HL-60 (cell line): ENCODE measurements at regions not wholly inside any gene's neighbourhood (a gene's known extent, or its start where the extent isn't known, plus 50 kb on each side); places are given as distances from the start of the nearest gene placed in this dataset.
"Not testable (repeated sequence)": the region's sequence is repeated elsewhere in the genome, so short reads cannot be mapped to it uniquely, and the experiment has no call there.

Experiments used
- DNase-seq, 2 experiments: peaks; one replicate each; pipeline ENCODE4 v3.0.0-alpha.2; 2010 to 2020; ENCODE audit warnings: low read depth in 1 of 2, low spot score in 1 of 2
- H3K27ac ChIP-seq: fragments of 250-450 bp; sonication (Bioruptor Pico); replicated peaks from 2 replicates; pipeline ENCODE4 v1.5.1; 2020; ENCODE audit warnings: mild to moderate bottlenecking, moderate library complexity
- H3K27me3 ChIP-seq: fragments of 250-450 bp; sonication (Bioruptor Pico); 2 replicates; pipeline ENCODE4 v1.5.1; 2021; ENCODE audit warnings: mild to moderate bottlenecking, moderate library complexity; ENCODE audit not compliant: insufficient read depth, poor library complexity, severe bottlenecking
- H3K4me3 ChIP-seq: replicated peaks from 2 replicates; pipeline ENCODE4 v1.5.1; 2011; ENCODE audit warnings: mild to moderate bottlenecking, control low read depth, low read length; ENCODE audit not compliant: insufficient read depth
- GABPA ChIP-seq: IDR thresholded peaks from 2 replicates; pipeline ENCODE4 v1.6.1; 2012; ENCODE audit warnings: low read depth
- POLR2AphosphoS5 ChIP-seq: IDR thresholded peaks from 2 replicates; pipeline ENCODE4 v1.6.1; 2012; ENCODE audit warnings: low read depth
- REST ChIP-seq: IDR thresholded peaks from 2 replicates; pipeline ENCODE4 v1.6.1; 2012; ENCODE audit warnings: low read depth; ENCODE audit not compliant: insufficient replicate concordance
- SPI1 ChIP-seq: IDR thresholded peaks from 2 replicates; pipeline ENCODE4 v1.6.1; 2012; ENCODE audit warnings: low read depth, mild to moderate bottlenecking, borderline replicate concordance
- TF ChIP-seq, protein P1 (sequence below): IDR thresholded peaks from one replicate; pipeline ENCODE4 v1.5.1; 2011; ENCODE audit warnings: low read length, control low read depth, inconsistent platforms; ENCODE audit not compliant: insufficient read depth

DNA sequence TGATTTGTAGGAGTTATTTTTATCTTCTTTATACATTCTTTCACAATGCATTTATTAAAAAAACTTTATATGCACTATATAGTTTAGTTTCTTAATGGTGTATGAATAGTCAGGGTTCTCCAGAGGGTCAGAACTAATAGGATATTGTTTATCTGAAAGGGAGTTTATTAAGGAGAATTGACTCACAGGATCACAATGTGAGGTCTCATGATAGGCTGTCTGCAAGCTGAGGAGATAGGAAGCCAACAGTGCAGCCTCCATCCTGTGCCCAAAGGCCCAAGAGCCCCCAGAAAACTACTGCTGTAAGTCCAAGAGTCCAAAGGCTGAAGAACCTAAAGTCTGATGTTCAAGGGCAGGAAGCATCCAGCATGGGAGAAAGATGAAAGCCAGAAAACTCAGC, 192.8 kb upstream of the AHR start:
- Histone ChIP-seq H3K4me3 (no peak overlapping the region), H3K27me3 (no peaks in the 10 kb centered on the region), H3K27ac (no peak overlapping the region)
- no peak for TF ChIP-seq REST
- TF ChIP-seq, protein P1, sequence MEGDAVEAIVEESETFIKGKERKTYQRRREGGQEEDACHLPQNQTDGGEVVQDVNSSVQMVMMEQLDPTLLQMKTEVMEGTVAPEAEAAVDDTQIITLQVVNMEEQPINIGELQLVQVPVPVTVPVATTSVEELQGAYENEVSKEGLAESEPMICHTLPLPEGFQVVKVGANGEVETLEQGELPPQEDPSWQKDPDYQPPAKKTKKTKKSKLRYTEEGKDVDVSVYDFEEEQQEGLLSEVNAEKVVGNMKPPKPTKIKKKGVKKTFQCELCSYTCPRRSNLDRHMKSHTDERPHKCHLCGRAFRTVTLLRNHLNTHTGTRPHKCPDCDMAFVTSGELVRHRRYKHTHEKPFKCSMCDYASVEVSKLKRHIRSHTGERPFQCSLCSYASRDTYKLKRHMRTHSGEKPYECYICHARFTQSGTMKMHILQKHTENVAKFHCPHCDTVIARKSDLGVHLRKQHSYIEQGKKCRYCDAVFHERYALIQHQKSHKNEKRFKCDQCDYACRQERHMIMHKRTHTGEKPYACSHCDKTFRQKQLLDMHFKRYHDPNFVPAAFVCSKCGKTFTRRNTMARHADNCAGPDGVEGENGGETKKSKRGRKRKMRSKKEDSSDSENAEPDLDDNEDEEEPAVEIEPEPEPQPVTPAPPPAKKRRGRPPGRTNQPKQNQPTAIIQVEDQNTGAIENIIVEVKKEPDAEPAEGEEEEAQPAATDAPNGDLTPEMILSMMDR, result no peak
- no peak for TF ChIP-seq POLR2AphosphoS5
- TF ChIP-seq GABPA, result no peak
- TF ChIP-seq SPI1, result no peak
- DNase-seq, result no peak

- TF ChIP-seq GABPA, result no peak
- no peak for TF ChIP-seq REST
- TF ChIP-seq, protein P1, result no peak
- Histone ChIP-seq H3K4me3 (no peak overlapping the region), H3K27ac (no peak overlapping the region), H3K27me3 (no peaks in the 10 kb centered on the region)
- no peak for DNase-seq
These were observed 190.3 kb upstream of the AHR start for GRCh38 chr7:17108049-17108584.

- DNase-seq, result no peak
- Histone ChIP-seq H3K27ac (no peak overlapping the region), H3K27me3 (no peaks in the 10 kb centered on the region), H3K4me3 (no peak overlapping the region)
- TF ChIP-seq, protein P1, result no peak
- TF ChIP-seq SPI1 (no peak), REST (no peak), GABPA (no peak), POLR2AphosphoS5 (no peak)
These were observed 189.4 kb upstream of the AHR start for GRCh38 chr7:17109020-17109419.

DNA sequence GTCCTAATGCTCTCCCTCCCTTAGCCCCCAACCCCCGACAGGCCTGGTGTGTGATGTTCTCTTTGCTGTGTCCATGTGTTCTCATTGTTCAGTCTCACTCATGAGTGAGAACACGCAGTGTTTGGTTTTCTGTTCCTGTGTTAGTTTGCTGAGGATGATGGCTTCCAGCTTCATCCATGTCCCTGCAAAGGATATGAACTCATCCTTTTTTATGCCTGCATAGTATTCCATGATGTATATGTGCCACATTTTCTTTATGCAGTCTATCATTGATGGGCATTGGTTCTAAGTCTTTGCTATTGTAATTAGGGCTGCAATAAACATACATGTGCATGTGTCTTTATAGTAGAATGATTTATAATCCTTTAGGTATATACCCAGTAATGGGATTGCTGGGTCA, 184.7 kb upstream of the AHR start:
- H3K27ac ChIP-seq, H3K27me3 ChIP-seq, DNase-seq, H3K4me3 ChIP-seq: not testable (repeated sequence)
